ENCODE measurements at regions not wholly inside any gene's neighbourhood (a gene's known extent, or its start where the extent isn't known, plus 50 kb on each side); places are given as distances from the start of the nearest gene placed in this dataset.

- intact Hi-C loops (cut with DNase I): no loop called here
- DNase-seq (no peak), ATAC-seq (no peak)
- Histone ChIP-seq H3K27me3 (ENCODE audit: insufficient read depth in 3 of 3, low read length in 2 of 3) (no peaks in the 10 kb centered on the region), H3K9me3 (no peaks in the 10 kb centered on the region), H3K36me3 (ENCODE audit: insufficient read depth in 1 of 2, low read depth in 1 of 2) (no peaks in the 10 kb centered on the region), H3K4me3 (no peak overlapping the region), H3K4me1 (no peaks in the 10 kb centered on the region), H3K27ac (no peak overlapping the region)
- WGBS, 3 donors: 64 to 78% (median 68%) methylated on average over 1 of the region's 1 CpG
- no peak for TF ChIP-seq CTCF (IDR thresholded peaks at IDR 0.05)
Observed at GRCh38 chr18:2186967-2187366, 384.3 kb downstream of the METTL4 start.

DNA sequence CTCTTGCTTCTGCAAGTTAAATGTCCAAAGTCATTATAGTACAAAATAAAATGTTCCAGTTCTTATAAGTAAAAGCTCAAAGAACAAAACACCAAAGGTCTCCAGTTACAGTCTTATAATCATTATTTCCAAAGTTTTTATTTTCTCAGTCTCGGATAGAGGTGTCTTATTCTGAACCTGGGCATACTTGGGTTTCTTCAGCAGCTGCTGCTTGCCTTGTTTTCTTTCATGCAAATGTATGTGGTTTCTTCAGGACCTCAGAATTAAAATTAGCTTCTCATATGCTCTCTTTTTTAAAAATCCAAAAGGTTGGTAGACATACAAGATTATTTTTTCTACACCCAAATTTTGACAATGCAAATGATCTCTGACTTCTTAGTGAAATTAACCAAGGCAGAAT is 383.0 kb downstream of the METTL4 start:
- no peaks in the 10 kb centered on the region for H3K36me3 ChIP-seq (ENCODE audit: insufficient read depth in 1 of 2, low read depth in 1 of 2)
- ATAC-seq: no peak
- H3K4me3 ChIP-seq: no peak overlapping the region
- H3K27ac ChIP-seq: no peak overlapping the region
- no peak for DNase-seq
- H3K4me1 ChIP-seq: no peaks in the 10 kb centered on the region
- TF ChIP-seq CTCF (IDR thresholded peaks at IDR 0.05): no peak
- WGBS, 3 donors: 43 to 46% (median 44%) methylated on average over 1 of the region's 1 CpG
- intact Hi-C loops (cut with DNase I): no loop called here
- no peaks in the 10 kb centered on the region for H3K27me3 ChIP-seq (ENCODE audit: insufficient read depth in 3 of 3, low read length in 2 of 3)
- H3K9me3 ChIP-seq: peaks cover 5% of the 10 kb centered on the region

DNA sequence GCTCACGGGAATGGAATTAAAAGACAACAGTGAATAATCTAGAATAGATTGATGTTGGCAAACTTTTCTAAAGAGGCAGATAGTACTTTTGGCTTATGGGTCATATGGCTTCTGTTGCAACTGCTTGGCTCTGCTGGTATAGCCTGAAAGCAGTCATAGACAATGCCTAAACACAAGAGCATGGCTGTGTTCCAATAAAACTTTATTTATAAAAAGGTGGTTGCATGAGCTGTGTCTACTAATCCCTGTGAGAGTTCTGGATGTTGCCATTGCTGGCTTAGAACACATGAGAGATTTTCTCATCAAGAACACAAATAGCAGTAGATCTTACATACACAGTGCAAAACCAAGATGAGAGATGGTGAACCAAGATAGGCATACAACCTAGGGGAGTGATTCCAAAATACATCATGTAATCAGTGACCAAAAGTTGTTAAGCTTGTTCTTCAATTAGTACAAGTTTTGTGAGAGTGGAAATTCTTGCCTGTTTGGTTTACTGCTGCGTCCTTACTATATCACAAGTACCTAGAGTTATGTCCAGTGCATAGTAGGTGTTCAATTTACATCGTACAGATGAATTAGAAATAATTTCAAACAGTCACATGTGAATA is 380.0 kb downstream of the METTL4 start:
- no peak for ATAC-seq
- WGBS, 3 donors: 75 to 84% (median 80%) methylated on average over 3 of the region's 3 CpGs

DNA sequence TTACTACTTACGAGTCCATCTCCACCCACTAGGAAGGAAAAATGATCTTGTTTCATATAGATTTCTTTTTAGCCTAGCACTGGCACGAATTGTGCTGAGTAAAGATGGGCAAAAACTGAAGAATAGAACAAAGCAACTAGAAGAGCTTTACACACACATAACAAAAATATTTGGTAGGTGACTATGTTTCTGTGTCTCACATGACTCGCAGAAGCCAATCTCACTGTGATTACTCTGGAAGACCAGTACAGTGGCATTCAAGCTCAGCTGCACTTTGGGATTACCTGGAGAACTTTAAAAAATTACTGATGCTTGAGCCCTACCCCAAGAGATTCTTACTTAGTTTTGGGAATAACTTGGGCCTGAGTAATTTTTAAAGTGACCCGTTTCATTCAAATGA is 378.7 kb downstream of the METTL4 start:
- intact Hi-C loops (cut with DNase I): no loop called here
- H3K27me3 ChIP-seq (ENCODE audit: insufficient read depth in 3 of 3, low read length in 2 of 3): no peaks in the 10 kb centered on the region
- H3K27ac ChIP-seq: no peak overlapping the region
- no peaks in the 10 kb centered on the region for H3K36me3 ChIP-seq (ENCODE audit: insufficient read depth in 1 of 2, low read depth in 1 of 2)
- DNase-seq: no peak
- no peak overlapping the region for H3K4me3 ChIP-seq
- 72 to 91% (median 82%) methylated on average over 4 of the region's 4 CpGs for WGBS, 3 donors
- H3K9me3 ChIP-seq: peaks cover 12% of the 10 kb centered on the region
- no peak for TF ChIP-seq CTCF (IDR thresholded peaks at IDR 0.05)
- H3K4me1 ChIP-seq: no peaks in the 10 kb centered on the region
- ATAC-seq: no peak

More for the DNA sequence above, 380.0 kb downstream of the METTL4 start:
- Histone ChIP-seq H3K36me3 (ENCODE audit: insufficient read depth in 1 of 2, low read depth in 1 of 2) (no peaks in the 10 kb centered on the region), H3K9me3 (peaks cover 12% of the 10 kb centered on the region), H3K27me3 (ENCODE audit: insufficient read depth in 3 of 3, low read length in 2 of 3) (no peaks in the 10 kb centered on the region), H3K4me3 (no peak overlapping the region), H3K4me1 (no peaks in the 10 kb centered on the region), H3K27ac (no peak overlapping the region)
- no peak for TF ChIP-seq CTCF (IDR thresholded peaks at IDR 0.05)
- intact Hi-C loops (cut with DNase I): no loop called here
- no peak for DNase-seq

- TF ChIP-seq CTCF (IDR thresholded peaks at IDR 0.05): no peak
- H3K4me1 ChIP-seq: no peaks in the 10 kb centered on the region
- no peaks in the 10 kb centered on the region for H3K36me3 ChIP-seq (ENCODE audit: insufficient read depth in 1 of 2, low read depth in 1 of 2)
- ATAC-seq (no peak), DNase-seq (no peak)
- no peak overlapping the region for H3K4me3 ChIP-seq
- no peaks in the 10 kb centered on the region for H3K27me3 ChIP-seq (ENCODE audit: insufficient read depth in 3 of 3, low read length in 2 of 3)
- peaks cover 10% of the 10 kb centered on the region for H3K9me3 ChIP-seq
- intact Hi-C loops (cut with DNase I): no loop called here
- 64 to 72% (median 70%) methylated on average over 4 of the region's 4 CpGs for WGBS, 3 donors
- no peak overlapping the region for H3K27ac ChIP-seq
Observed at GRCh38 chr18:2197946-2198345, 373.4 kb downstream of the METTL4 start.
